ENCODE measurements at regions not wholly inside any gene's neighbourhood (a gene's known extent, or its start where the extent isn't known, plus 50 kb on each side); places are given as distances from the start of the nearest gene placed in this dataset.
A peak's percentile ranks its signal among the peaks of the same experiment; 100 is the strongest.

DNA sequence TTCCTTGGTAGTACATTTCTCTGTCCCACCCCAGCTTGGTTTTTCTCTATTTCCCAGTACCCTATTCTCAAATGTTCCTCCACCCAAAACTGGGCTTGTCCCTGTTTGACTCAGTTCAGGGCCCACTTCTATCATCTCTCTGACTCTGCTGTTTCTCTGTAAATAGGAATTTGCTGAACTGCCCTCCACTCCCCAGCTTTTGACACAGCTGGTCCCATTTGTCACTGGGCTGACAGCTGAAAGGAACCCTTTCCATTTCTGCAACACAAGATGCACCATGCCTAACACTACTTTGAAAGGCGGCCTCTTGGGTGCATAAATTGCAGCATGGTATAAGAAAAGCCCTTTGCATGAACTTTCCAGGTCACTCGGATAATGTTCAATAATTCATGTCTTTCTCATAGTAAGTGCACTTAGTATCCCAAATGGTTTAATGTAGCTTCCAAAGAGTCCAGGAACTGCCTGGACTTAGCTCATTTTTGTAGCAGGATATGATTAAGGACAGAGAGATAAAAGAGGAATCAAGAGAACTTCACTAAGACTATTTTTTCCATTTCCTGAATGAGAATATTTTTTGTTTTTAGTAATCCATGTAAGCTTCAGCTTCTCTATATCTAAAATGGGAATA is 256.7 kb downstream of the CDH11 start:
- no peaks in the 10 kb centered on the region for H3K9me3 ChIP-seq (ENCODE audit: control insufficient read depth in 1 of 2, low read length in 2 of 2)
- H3K36me3 ChIP-seq (ENCODE audit: control insufficient read depth in 1 of 2, insufficient read depth in 2 of 2, low read length in 2 of 2): no peaks in the 10 kb centered on the region
- H3K4me1 ChIP-seq (ENCODE audit: control insufficient read depth in 1 of 2, insufficient read depth in 2 of 2, low read length in 2 of 2): no peaks in the 10 kb centered on the region
- H3K27me3 ChIP-seq (ENCODE audit: low read depth, low read length): no peaks in the 10 kb centered on the region
- no peak overlapping the region for H3K4me3 ChIP-seq (ENCODE audit: low read depth in 1 of 2, low read length in 2 of 2)
- no peak overlapping the region for H3K27ac ChIP-seq (ENCODE audit: low read length)

DNA sequence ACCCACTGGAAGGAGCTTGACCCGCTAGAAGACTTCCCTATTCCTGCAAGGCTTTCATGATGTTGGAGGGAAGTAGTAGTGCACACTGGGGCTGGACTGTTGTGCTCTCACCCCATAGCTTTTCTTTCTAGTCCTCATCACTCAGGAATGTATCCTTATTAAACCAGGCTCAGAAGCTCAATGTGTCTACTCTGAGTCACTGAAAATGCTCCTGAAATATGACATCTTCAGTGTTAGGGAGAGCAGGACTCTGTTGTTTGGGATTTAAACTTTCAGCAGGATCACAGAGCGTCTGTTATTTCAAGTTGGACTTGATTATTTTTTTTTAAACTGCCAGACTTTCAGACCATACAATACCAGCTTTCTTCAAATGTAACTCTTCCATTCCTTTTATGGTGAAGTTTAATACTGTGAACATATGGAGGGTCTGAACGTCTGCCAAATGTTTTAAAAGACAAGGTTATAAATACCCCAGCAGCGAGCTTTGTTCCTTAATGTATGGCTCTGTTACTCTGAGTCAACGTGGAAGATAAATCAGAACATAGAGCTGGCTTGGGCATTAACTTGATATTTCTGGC is 257.5 kb downstream of the CDH11 start:
- H3K27ac ChIP-seq (ENCODE audit: low read length): peak overlapping the region; percentile 22
- H3K36me3 ChIP-seq (ENCODE audit: control insufficient read depth in 1 of 2, insufficient read depth in 2 of 2, low read length in 2 of 2): no peaks in the 10 kb centered on the region
- no peaks in the 10 kb centered on the region for H3K4me1 ChIP-seq (ENCODE audit: control insufficient read depth in 1 of 2, insufficient read depth in 2 of 2, low read length in 2 of 2)

GRCh38 chr16:64858076-64858475 is 263.8 kb downstream of the CDH11 start:
- H3K36me3 ChIP-seq (ENCODE audit: control insufficient read depth in 1 of 2, insufficient read depth in 2 of 2, low read length in 2 of 2): no peaks in the 10 kb centered on the region
- H3K27ac ChIP-seq (ENCODE audit: low read length): no peak overlapping the region
- H3K27me3 ChIP-seq (ENCODE audit: low read depth, low read length): no peaks in the 10 kb centered on the region
- no peak overlapping the region for H3K4me3 ChIP-seq (ENCODE audit: low read depth in 1 of 2, low read length in 2 of 2)
- H3K9me3 ChIP-seq (ENCODE audit: control insufficient read depth in 1 of 2, low read length in 2 of 2): no peaks in the 10 kb centered on the region
- no peaks in the 10 kb centered on the region for H3K4me1 ChIP-seq (ENCODE audit: control insufficient read depth in 1 of 2, insufficient read depth in 2 of 2, low read length in 2 of 2)

More for the DNA sequence above, 257.5 kb downstream of the CDH11 start:
- Histone ChIP-seq H3K4me3 (ENCODE audit: low read depth in 1 of 2, low read length in 2 of 2) (no peak overlapping the region), H3K27me3 (ENCODE audit: low read depth, low read length) (no peaks in the 10 kb centered on the region), H3K9me3 (ENCODE audit: control insufficient read depth in 1 of 2, low read length in 2 of 2) (no peaks in the 10 kb centered on the region)

DNA sequence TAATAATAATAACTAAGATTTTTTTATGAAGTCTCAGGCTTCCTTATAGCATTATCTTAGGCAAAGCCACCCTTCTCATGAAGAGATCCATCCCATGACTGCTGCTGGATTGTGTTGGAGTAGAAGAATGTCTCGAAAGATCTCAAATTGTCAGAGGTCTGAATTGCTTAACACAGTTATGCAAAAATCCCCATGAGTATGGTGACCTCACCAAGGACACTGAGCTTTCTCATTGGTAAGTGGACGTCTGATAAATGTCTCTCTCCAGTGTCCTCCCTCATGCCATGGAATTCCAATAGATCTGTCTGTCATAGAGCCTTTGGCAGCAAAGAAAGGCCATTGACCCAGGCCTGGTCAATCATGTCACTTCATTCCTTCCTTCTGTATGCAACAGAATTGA is 264.5 kb downstream of the CDH11 start:
- Histone ChIP-seq H3K4me3 (ENCODE audit: low read depth in 1 of 2, low read length in 2 of 2) (no peak overlapping the region), H3K9me3 (ENCODE audit: control insufficient read depth in 1 of 2, low read length in 2 of 2) (no peaks in the 10 kb centered on the region), H3K36me3 (ENCODE audit: control insufficient read depth in 1 of 2, insufficient read depth in 2 of 2, low read length in 2 of 2) (no peaks in the 10 kb centered on the region), H3K27ac (ENCODE audit: low read length) (no peak overlapping the region), H3K4me1 (ENCODE audit: control insufficient read depth in 1 of 2, insufficient read depth in 2 of 2, low read length in 2 of 2) (no peaks in the 10 kb centered on the region), H3K27me3 (ENCODE audit: low read depth, low read length) (no peaks in the 10 kb centered on the region)

DNA sequence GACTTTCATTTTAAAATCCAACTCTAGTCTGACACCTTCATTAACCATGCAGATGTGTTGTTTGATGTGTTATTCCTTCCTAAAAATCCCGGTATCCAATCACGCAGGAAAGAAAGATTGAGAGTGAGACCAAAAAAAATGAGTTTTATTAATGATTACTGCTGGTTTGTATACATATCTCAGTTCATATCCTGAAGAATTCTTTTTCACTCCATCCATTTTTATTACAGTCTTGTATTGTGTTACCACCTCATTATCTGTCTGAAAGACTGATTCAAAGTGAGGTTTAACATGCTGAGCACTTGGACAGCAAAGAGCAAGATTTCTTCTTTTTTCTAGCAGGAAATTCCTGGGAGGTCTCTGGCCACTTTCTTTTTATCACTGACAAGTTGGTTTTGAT is 268.3 kb downstream of the CDH11 start:
- no peaks in the 10 kb centered on the region for H3K36me3 ChIP-seq (ENCODE audit: control insufficient read depth in 1 of 2, insufficient read depth in 2 of 2, low read length in 2 of 2)
- H3K4me1 ChIP-seq (ENCODE audit: control insufficient read depth in 1 of 2, insufficient read depth in 2 of 2, low read length in 2 of 2): no peaks in the 10 kb centered on the region
- H3K27ac ChIP-seq (ENCODE audit: low read length): no peak overlapping the region
- no peak overlapping the region for H3K4me3 ChIP-seq (ENCODE audit: low read depth in 1 of 2, low read length in 2 of 2)
- no peaks in the 10 kb centered on the region for H3K9me3 ChIP-seq (ENCODE audit: control insufficient read depth in 1 of 2, low read length in 2 of 2)
- H3K27me3 ChIP-seq (ENCODE audit: low read depth, low read length): no peaks in the 10 kb centered on the region

DNA sequence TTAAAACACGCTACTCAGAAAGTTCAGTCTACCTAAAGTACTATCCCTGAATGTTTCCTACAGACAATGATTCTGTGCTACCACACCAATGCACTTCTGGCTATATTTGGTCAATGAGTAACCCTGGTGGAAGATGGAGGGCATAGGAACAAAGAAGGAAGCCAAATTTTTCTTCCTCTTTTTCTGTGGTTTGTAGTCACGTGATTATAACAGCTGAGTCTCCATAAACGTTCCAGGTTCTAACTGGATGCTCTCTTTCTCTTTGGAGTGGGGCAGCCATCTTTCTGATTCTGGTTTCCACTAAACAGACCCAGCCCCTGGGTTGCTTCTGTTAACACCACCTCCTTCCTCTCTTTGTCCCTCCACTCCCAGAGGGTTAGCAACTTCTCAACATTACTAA is 274.9 kb downstream of the CDH11 start:
- Histone ChIP-seq H3K27ac (ENCODE audit: low read length) (no peak overlapping the region), H3K9me3 (ENCODE audit: control insufficient read depth in 1 of 2, low read length in 2 of 2) (no peaks in the 10 kb centered on the region)

GRCh38 chr16:64845071-64845470 is 276.8 kb downstream of the CDH11 start:
- Histone ChIP-seq H3K27ac (ENCODE audit: low read length) (no peak overlapping the region), H3K27me3 (ENCODE audit: low read depth, low read length) (no peaks in the 10 kb centered on the region), H3K9me3 (ENCODE audit: control insufficient read depth in 1 of 2, low read length in 2 of 2) (no peaks in the 10 kb centered on the region), H3K4me1 (ENCODE audit: control insufficient read depth in 1 of 2, insufficient read depth in 2 of 2, low read length in 2 of 2) (no peaks in the 10 kb centered on the region), H3K36me3 (ENCODE audit: control insufficient read depth in 1 of 2, insufficient read depth in 2 of 2, low read length in 2 of 2) (no peaks in the 10 kb centered on the region), H3K4me3 (ENCODE audit: low read depth in 1 of 2, low read length in 2 of 2) (no peak overlapping the region)

More for the DNA sequence above, 274.9 kb downstream of the CDH11 start:
- H3K27me3 ChIP-seq (ENCODE audit: low read depth, low read length): no peaks in the 10 kb centered on the region
- no peak overlapping the region for H3K4me3 ChIP-seq (ENCODE audit: low read depth in 1 of 2, low read length in 2 of 2)
- no peaks in the 10 kb centered on the region for H3K36me3 ChIP-seq (ENCODE audit: control insufficient read depth in 1 of 2, insufficient read depth in 2 of 2, low read length in 2 of 2)
- no peaks in the 10 kb centered on the region for H3K4me1 ChIP-seq (ENCODE audit: control insufficient read depth in 1 of 2, insufficient read depth in 2 of 2, low read length in 2 of 2)

DNA sequence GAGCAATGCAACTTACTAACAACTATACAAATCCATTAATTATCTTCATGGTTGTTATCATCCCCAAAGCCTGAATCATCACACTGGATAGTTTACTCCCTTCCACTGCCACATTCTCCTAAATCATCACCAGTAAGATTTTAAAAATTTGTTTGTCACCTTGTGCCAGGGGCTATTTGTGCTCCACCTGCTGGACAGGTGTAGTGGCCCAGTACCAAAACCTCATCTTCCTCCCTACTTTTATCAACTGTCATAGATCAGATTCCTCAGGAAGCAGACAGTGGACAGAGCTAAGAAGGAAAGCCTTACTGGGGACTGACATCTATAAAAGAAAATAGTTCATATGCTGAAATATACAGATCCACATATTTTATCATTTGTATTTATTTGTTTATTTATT is 280.4 kb downstream of the CDH11 start:
- no peaks in the 10 kb centered on the region for H3K36me3 ChIP-seq (ENCODE audit: control insufficient read depth in 1 of 2, insufficient read depth in 2 of 2, low read length in 2 of 2)
- no peak overlapping the region for H3K4me3 ChIP-seq (ENCODE audit: low read depth in 1 of 2, low read length in 2 of 2)
- H3K27ac ChIP-seq (ENCODE audit: low read length): no peak overlapping the region
- H3K9me3 ChIP-seq (ENCODE audit: control insufficient read depth in 1 of 2, low read length in 2 of 2): no peaks in the 10 kb centered on the region
- H3K27me3 ChIP-seq (ENCODE audit: low read depth, low read length): no peaks in the 10 kb centered on the region
- H3K4me1 ChIP-seq (ENCODE audit: control insufficient read depth in 1 of 2, insufficient read depth in 2 of 2, low read length in 2 of 2): no peaks in the 10 kb centered on the region

- no peaks in the 10 kb centered on the region for H3K36me3 ChIP-seq (ENCODE audit: control insufficient read depth in 1 of 2, insufficient read depth in 2 of 2, low read length in 2 of 2)
- no peaks in the 10 kb centered on the region for H3K9me3 ChIP-seq (ENCODE audit: control insufficient read depth in 1 of 2, low read length in 2 of 2)
- H3K4me1 ChIP-seq (ENCODE audit: control insufficient read depth in 1 of 2, insufficient read depth in 2 of 2, low read length in 2 of 2): no peaks in the 10 kb centered on the region
- H3K27me3 ChIP-seq (ENCODE audit: low read depth, low read length): no peaks in the 10 kb centered on the region
- no peak overlapping the region for H3K4me3 ChIP-seq (ENCODE audit: low read depth in 1 of 2, low read length in 2 of 2)
- no peak overlapping the region for H3K27ac ChIP-seq (ENCODE audit: low read length)
Observed at GRCh38 chr16:64841071-64841470, 280.8 kb downstream of the CDH11 start.

- H3K27me3 ChIP-seq (ENCODE audit: low read depth, low read length): no peaks in the 10 kb centered on the region
- H3K27ac ChIP-seq (ENCODE audit: low read length): no peak overlapping the region
- no peaks in the 10 kb centered on the region for H3K36me3 ChIP-seq (ENCODE audit: control insufficient read depth in 1 of 2, insufficient read depth in 2 of 2, low read length in 2 of 2)
- H3K4me3 ChIP-seq (ENCODE audit: low read depth in 1 of 2, low read length in 2 of 2): no peak overlapping the region
- no peaks in the 10 kb centered on the region for H3K4me1 ChIP-seq (ENCODE audit: control insufficient read depth in 1 of 2, insufficient read depth in 2 of 2, low read length in 2 of 2)
- H3K9me3 ChIP-seq (ENCODE audit: control insufficient read depth in 1 of 2, low read length in 2 of 2): peaks cover 0 to 3% of the 10 kb centered on the region in 2 donors
Observed at GRCh38 chr16:64830653-64831052, 291.2 kb downstream of the CDH11 start.

GRCh38 chr16:64829678-64830077 is 292.2 kb downstream of the CDH11 start:
- no peak overlapping the region for H3K27ac ChIP-seq (ENCODE audit: low read length)
- H3K4me3 ChIP-seq (ENCODE audit: low read depth in 1 of 2, low read length in 2 of 2): no peak overlapping the region
- H3K27me3 ChIP-seq (ENCODE audit: low read depth, low read length): no peaks in the 10 kb centered on the region
- no peaks in the 10 kb centered on the region for H3K4me1 ChIP-seq (ENCODE audit: control insufficient read depth in 1 of 2, insufficient read depth in 2 of 2, low read length in 2 of 2)
- H3K36me3 ChIP-seq (ENCODE audit: control insufficient read depth in 1 of 2, insufficient read depth in 2 of 2, low read length in 2 of 2): no peaks in the 10 kb centered on the region
- peaks cover 0 to 4% of the 10 kb centered on the region in 2 donors for H3K9me3 ChIP-seq (ENCODE audit: control insufficient read depth in 1 of 2, low read length in 2 of 2)

DNA sequence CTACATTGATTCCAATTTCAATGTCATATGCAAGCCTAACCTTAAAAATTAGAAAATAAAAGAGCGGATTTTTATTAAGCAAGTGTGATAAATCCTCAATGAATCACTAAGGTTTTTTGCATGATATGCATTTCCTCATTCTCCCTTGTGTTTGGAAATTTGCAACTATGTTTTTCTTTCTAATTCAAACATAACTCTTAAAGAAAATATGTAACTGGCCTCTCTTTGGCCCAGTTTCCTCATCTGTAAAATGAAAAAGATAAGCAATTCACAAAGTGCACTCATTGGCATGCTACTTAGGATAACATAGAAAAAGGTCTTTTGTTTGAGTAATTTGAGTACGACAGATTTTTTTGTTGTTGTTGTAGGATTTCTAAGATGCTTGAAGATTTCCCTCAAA is 295.5 kb downstream of the CDH11 start:
- Histone ChIP-seq H3K9me3 (ENCODE audit: control insufficient read depth in 1 of 2, low read length in 2 of 2) (peaks cover 0 to 4% of the 10 kb centered on the region in 2 donors), H3K36me3 (ENCODE audit: control insufficient read depth in 1 of 2, insufficient read depth in 2 of 2, low read length in 2 of 2) (no peaks in the 10 kb centered on the region), H3K4me3 (ENCODE audit: low read depth in 1 of 2, low read length in 2 of 2) (no peak overlapping the region), H3K27me3 (ENCODE audit: low read depth, low read length) (no peaks in the 10 kb centered on the region), H3K4me1 (ENCODE audit: control insufficient read depth in 1 of 2, insufficient read depth in 2 of 2, low read length in 2 of 2) (no peaks in the 10 kb centered on the region), H3K27ac (ENCODE audit: low read length) (no peak overlapping the region)

Measured in muscle layer of duodenum (tissue), 2 donors.